Muscle layer of duodenum (tissue), 2 donors: ENCODE measurements at regions not wholly inside any gene's neighbourhood (a gene's known extent, or its start where the extent isn't known, plus 50 kb on each side); places are given as distances from the start of the nearest gene placed in this dataset.
"Not testable (repeated sequence)": the region's sequence is repeated elsewhere in the genome, so short reads cannot be mapped to it uniquely, and the experiment has no call there.

Experiments used
- H3K27ac ChIP-seq: one replicate; pipeline ENCODE4 v1.7.0; 2013; ENCODE audit warnings: mild to moderate bottlenecking, low read length
- H3K27me3 ChIP-seq: one replicate; pipeline ENCODE4 v1.7.0; 2013; ENCODE audit warnings: low read depth, mild to moderate bottlenecking, control low read depth, low read length
- H3K36me3 ChIP-seq, 2 donors: one replicate each; pipeline ENCODE4 v1.7.0; 2013; ENCODE audit warnings: low read length in 2 of 2, control low read depth in 1 of 2, mild to moderate bottlenecking in 1 of 2; ENCODE audit not compliant: insufficient read depth in 2 of 2, control insufficient read depth in 1 of 2
- H3K4me1 ChIP-seq, 2 donors: one replicate each; pipeline ENCODE4 v1.7.0; 2013; ENCODE audit warnings: low read length in 2 of 2, mild to moderate bottlenecking in 2 of 2, control low read depth in 1 of 2, moderate library complexity in 1 of 2; ENCODE audit not compliant: insufficient read depth in 2 of 2, control insufficient read depth in 1 of 2
- H3K4me3 ChIP-seq, 2 donors: one replicate each; pipeline ENCODE4 v1.7.0; 2013; ENCODE audit warnings: low read length in 2 of 2, low read depth in 1 of 2, mild to moderate bottlenecking in 1 of 2
- H3K9me3 ChIP-seq, 2 donors: one replicate each; pipeline ENCODE4 v1.7.0; 2013; ENCODE audit warnings: low read length in 2 of 2, control low read depth in 1 of 2, mild to moderate bottlenecking in 1 of 2; ENCODE audit not compliant: control insufficient read depth in 1 of 2
- donor health status: healthy.

- H3K4me3 ChIP-seq, result no peak overlapping the region
- H3K9me3 ChIP-seq, result no peaks in the 10 kb centered on the region
- H3K27me3 ChIP-seq, result no peaks in the 10 kb centered on the region
- H3K27ac ChIP-seq, result no peak overlapping the region
- no peaks in the 10 kb centered on the region for H3K4me1 ChIP-seq
- no peaks in the 10 kb centered on the region for H3K36me3 ChIP-seq
Measured at GRCh38 chr6:167409694-167410093, 84.8 kb downstream of the TTLL2 start.

- no peak overlapping the region for H3K4me3 ChIP-seq
- no peaks in the 10 kb centered on the region for H3K4me1 ChIP-seq
- H3K27me3 ChIP-seq, result no peaks in the 10 kb centered on the region
- no peak overlapping the region for H3K27ac ChIP-seq
- no peaks in the 10 kb centered on the region for H3K9me3 ChIP-seq
- H3K36me3 ChIP-seq, result no peaks in the 10 kb centered on the region
Measured at GRCh38 chr6:167410462-167410861, 85.6 kb downstream of the TTLL2 start.

GRCh38 chr6:167412506-167412905 is 87.6 kb downstream of the TTLL2 start:
- Histone ChIP-seq H3K4me1 (no peaks in the 10 kb centered on the region), H3K27me3 (no peaks in the 10 kb centered on the region), H3K4me3 (no peak overlapping the region), H3K36me3 (no peaks in the 10 kb centered on the region), H3K27ac (no peak overlapping the region), H3K9me3 (no peaks in the 10 kb centered on the region)

- H3K9me3 ChIP-seq, result no peaks in the 10 kb centered on the region
- no peak overlapping the region for H3K27ac ChIP-seq
- no peaks in the 10 kb centered on the region for H3K36me3 ChIP-seq
- H3K4me3 ChIP-seq, result no peak overlapping the region
- H3K4me1 ChIP-seq, result no peaks in the 10 kb centered on the region
- H3K27me3 ChIP-seq, result no peaks in the 10 kb centered on the region
Measured at GRCh38 chr6:167415441-167415961, 90.6 kb downstream of the TTLL2 start.

- Histone ChIP-seq H3K4me1 (no peaks in the 10 kb centered on the region), H3K4me3 (no peak overlapping the region), H3K27ac (no peak overlapping the region), H3K9me3 (no peaks in the 10 kb centered on the region), H3K27me3 (no peaks in the 10 kb centered on the region), H3K36me3 (no peaks in the 10 kb centered on the region)
Measured at GRCh38 chr6:167416676-167417430, 92.0 kb downstream of the TTLL2 start.

GRCh38 chr6:167420177-167420576 is 95.3 kb downstream of the TTLL2 start:
- H3K27ac ChIP-seq, result no peak overlapping the region
- H3K4me1 ChIP-seq, result no peaks in the 10 kb centered on the region
- H3K27me3 ChIP-seq, result no peaks in the 10 kb centered on the region
- no peak overlapping the region for H3K4me3 ChIP-seq
- no peaks in the 10 kb centered on the region for H3K9me3 ChIP-seq
- H3K36me3 ChIP-seq, result no peaks in the 10 kb centered on the region

GRCh38 chr6:167420858-167421766 is 96.2 kb downstream of the TTLL2 start:
- no peaks in the 10 kb centered on the region for H3K27me3 ChIP-seq
- no peaks in the 10 kb centered on the region for H3K36me3 ChIP-seq
- no peak overlapping the region for H3K4me3 ChIP-seq
- peaks cover 0 to under 1% of the 10 kb centered on the region in 2 donors for H3K4me1 ChIP-seq
- H3K9me3 ChIP-seq, result no peaks in the 10 kb centered on the region
- peak overlapping the region; percentile 75 for H3K27ac ChIP-seq

- not testable (repeated sequence) for H3K36me3 ChIP-seq, H3K4me3 ChIP-seq, H3K27me3 ChIP-seq, H3K27ac ChIP-seq, H3K9me3 ChIP-seq, H3K4me1 ChIP-seq
Measured at GRCh38 chr6:167421944-167422343, 97.1 kb downstream of the TTLL2 start.

GRCh38 chr6:167422934-167423333 is 98.0 kb downstream of the TTLL2 start:
- no peaks in the 10 kb centered on the region for H3K27me3 ChIP-seq
- H3K27ac ChIP-seq, result no peak overlapping the region
- H3K4me1 ChIP-seq, result peaks cover 0 to 4% of the 10 kb centered on the region in 2 donors
- no peak overlapping the region for H3K4me3 ChIP-seq
- H3K9me3 ChIP-seq, result no peaks in the 10 kb centered on the region
- H3K36me3 ChIP-seq, result no peaks in the 10 kb centered on the region

- no peaks in the 10 kb centered on the region for H3K9me3 ChIP-seq
- H3K4me1 ChIP-seq, result peaks cover 0 to 4% of the 10 kb centered on the region in 2 donors
- no peaks in the 10 kb centered on the region for H3K27me3 ChIP-seq
- no peaks in the 10 kb centered on the region for H3K36me3 ChIP-seq
- H3K27ac ChIP-seq, result no peak overlapping the region
- H3K4me3 ChIP-seq, result no peak overlapping the region
Measured at GRCh38 chr6:167424060-167424673, 99.3 kb downstream of the TTLL2 start.

- Histone ChIP-seq H3K4me1 (peaks cover 0 to 4% of the 10 kb centered on the region in 2 donors), H3K9me3 (peaks cover 1 to 2% of the 10 kb centered on the region in 2 donors), H3K27me3 (no peaks in the 10 kb centered on the region), H3K4me3 (no peak overlapping the region), H3K27ac (no peak overlapping the region), H3K36me3 (no peaks in the 10 kb centered on the region)
Measured at GRCh38 chr6:167424700-167425099, 99.8 kb downstream of the TTLL2 start.
